ENCODE measurements at regions not wholly inside any gene's neighbourhood (a gene's known extent, or its start where the extent isn't known, plus 50 kb on each side); places are given as distances from the start of the nearest gene placed in this dataset.
A peak's percentile ranks its signal among the peaks of the same experiment; 100 is the strongest.

- no peak for DNase-seq (ENCODE audit: low read depth, low spot score)
These were observed 169.3 kb downstream of the KCNE4 start for GRCh38 chr2:223221139-223221835.

GRCh38 chr2:223222397-223222796, 170.4 kb downstream of the KCNE4 start:
- H3K27ac ChIP-seq = no peak overlapping the region
- peak; percentile 56 for DNase-seq (ENCODE audit: low read depth, low spot score)

More at GRCh38 chr2:223221139-223221835, 169.3 kb downstream of the KCNE4 start:
- no peak overlapping the region for H3K27ac ChIP-seq

- no peak for DNase-seq (ENCODE audit: low read depth, low spot score)
- H3K27ac ChIP-seq = no peak overlapping the region
These were observed 171.2 kb downstream of the KCNE4 start for GRCh38 chr2:223223156-223223555.

GRCh38 chr2:223225266-223225665, 173.3 kb downstream of the KCNE4 start:
- H3K27ac ChIP-seq = no peak overlapping the region
- DNase-seq (ENCODE audit: low read depth, low spot score) = no peak

- DNase-seq (ENCODE audit: low read depth, low spot score) = no peak
- no peak overlapping the region for H3K27ac ChIP-seq
These were observed 174.3 kb downstream of the KCNE4 start for GRCh38 chr2:223226264-223226663.

GRCh38 chr2:223227338-223227737, 175.3 kb downstream of the KCNE4 start:
- no peak overlapping the region for H3K27ac ChIP-seq
- DNase-seq (ENCODE audit: low read depth, low spot score) = no peak

- no peak for DNase-seq (ENCODE audit: low read depth, low spot score)
- H3K27ac ChIP-seq = no peak overlapping the region
These were observed 176.9 kb downstream of the KCNE4 start for GRCh38 chr2:223228871-223229270.

GRCh38 chr2:223230352-223230751, 178.4 kb downstream of the KCNE4 start:
- peak; percentile 70 for DNase-seq (ENCODE audit: low read depth, low spot score)
- H3K27ac ChIP-seq = no peak overlapping the region

- no peak overlapping the region for H3K27ac ChIP-seq
- no peak for DNase-seq (ENCODE audit: low read depth, low spot score)
These were observed 180.3 kb downstream of the KCNE4 start for GRCh38 chr2:223232285-223232684.

GRCh38 chr2:223232896-223233295, 180.9 kb downstream of the KCNE4 start:
- H3K27ac ChIP-seq = no peak overlapping the region
- no peak for DNase-seq (ENCODE audit: low read depth, low spot score)

- no peak for DNase-seq (ENCODE audit: low read depth, low spot score)
- no peak overlapping the region for H3K27ac ChIP-seq
These were observed 184.0 kb downstream of the KCNE4 start for GRCh38 chr2:223235986-223236385.

- H3K27ac ChIP-seq = no peak overlapping the region
- no peak for DNase-seq (ENCODE audit: low read depth, low spot score)
These were observed 186.3 kb downstream of the KCNE4 start for GRCh38 chr2:223238301-223238700.

- H3K27ac ChIP-seq = no peak overlapping the region
- no peak for DNase-seq (ENCODE audit: low read depth, low spot score)
These were observed 191.2 kb downstream of the KCNE4 start for GRCh38 chr2:223243233-223243632.

GRCh38 chr2:223247136-223247535, 195.1 kb downstream of the KCNE4 start:
- no peak overlapping the region for H3K27ac ChIP-seq
- DNase-seq (ENCODE audit: low read depth, low spot score) = no peak

- H3K27ac ChIP-seq = no peak overlapping the region
- no peak for DNase-seq (ENCODE audit: low read depth, low spot score)
These were observed 199.8 kb downstream of the KCNE4 start for GRCh38 chr2:223251656-223252229.

GRCh38 chr2:223260681-223261080, 208.7 kb downstream of the KCNE4 start:
- no peak for DNase-seq (ENCODE audit: low read depth, low spot score)
- peak overlapping the region; percentile 57 for H3K27ac ChIP-seq

- DNase-seq (ENCODE audit: low read depth, low spot score) = peak; percentile 82
- H3K27ac ChIP-seq = peak overlapping the region; percentile 89
These were observed 211.0 kb downstream of the KCNE4 start for GRCh38 chr2:223262946-223263345.

GRCh38 chr2:223264541-223265193, 212.7 kb downstream of the KCNE4 start:
- no peak for DNase-seq (ENCODE audit: low read depth, low spot score)
- H3K27ac ChIP-seq = no peak overlapping the region

GRCh38 chr2:223267160-223267951, 215.4 kb downstream of the KCNE4 start:
- no peak for DNase-seq (ENCODE audit: low read depth, low spot score)

GRCh38 chr2:223269386-223269785, 217.4 kb downstream of the KCNE4 start:
- H3K27ac ChIP-seq = no peak overlapping the region
- DNase-seq (ENCODE audit: low read depth, low spot score) = no peak

More at GRCh38 chr2:223267160-223267951, 215.4 kb downstream of the KCNE4 start:
- H3K27ac ChIP-seq = no peak overlapping the region

GRCh38 chr2:223270548-223270947, 218.6 kb downstream of the KCNE4 start:
- no peak overlapping the region for H3K27ac ChIP-seq
- DNase-seq (ENCODE audit: low read depth, low spot score) = no peak
